ENCODE measurements at regions not wholly inside any gene's neighbourhood (a gene's known extent, or its start where the extent isn't known, plus 50 kb on each side); places are given as distances from the start of the nearest gene placed in this dataset.

- Histone ChIP-seq H3K4me1 (ENCODE audit: insufficient read depth, low read length) (no peaks in the 10 kb centered on the region), H3K36me3 (ENCODE audit: insufficient read depth, low read length) (no peaks in the 10 kb centered on the region), H4K20me1 (ENCODE audit: insufficient read depth, low read length) (no peaks in the 10 kb centered on the region), H3K4me3 (ENCODE audit: low read depth in 1 of 2, low read length in 2 of 2) (no peak overlapping the region), H3K79me2 (ENCODE audit: insufficient read depth, low read length) (no peaks in the 10 kb centered on the region), H3K4me2 (ENCODE audit: insufficient read depth, low read length) (no peak overlapping the region), H3K9me3 (ENCODE audit: insufficient read depth, low read length, severe bottlenecking) (no peaks in the 10 kb centered on the region), H3K9ac (ENCODE audit: low read depth, low read length) (no peak overlapping the region), H3K27ac (ENCODE audit: low read length) (no peak overlapping the region), H3K27me3 (ENCODE audit: insufficient read depth, low read length, poor library complexity) (peaks cover 8% of the 10 kb centered on the region), H2AFZ (ENCODE audit: low read depth, low read length) (no peak overlapping the region)
- TF ChIP-seq CTCF (IDR thresholded peaks at IDR 0.05; ENCODE audit: borderline replicate concordance, extremely low read depth, low read length, poor library complexity, severe bottlenecking) (no peak), EZH2 (IDR thresholded peaks at IDR 0.05; ENCODE audit: borderline replicate concordance, low read depth, low read length, severe bottlenecking) (no peak)
- no peak for DNase-seq
- ATAC-seq (ENCODE audit: insufficient read depth, low read depth), result no peak
Observed at GRCh38 chr11:129739339-129739738, 76.3 kb upstream of the TMEM45B start.

- no peaks in the 10 kb centered on the region for H4K20me1 ChIP-seq (ENCODE audit: insufficient read depth, low read length)
- no peak overlapping the region for H2AFZ ChIP-seq (ENCODE audit: low read depth, low read length)
- ATAC-seq (ENCODE audit: insufficient read depth, low read depth) (no peak), DNase-seq (no peak)
- no peak overlapping the region for H3K4me2 ChIP-seq (ENCODE audit: insufficient read depth, low read length)
- no peaks in the 10 kb centered on the region for H3K36me3 ChIP-seq (ENCODE audit: insufficient read depth, low read length)
- H3K27me3 ChIP-seq (ENCODE audit: insufficient read depth, low read length, poor library complexity), result peaks cover 8% of the 10 kb centered on the region
- H3K27ac ChIP-seq (ENCODE audit: low read length), result no peak overlapping the region
- no peaks in the 10 kb centered on the region for H3K79me2 ChIP-seq (ENCODE audit: insufficient read depth, low read length)
- H3K4me1 ChIP-seq (ENCODE audit: insufficient read depth, low read length), result no peaks in the 10 kb centered on the region
- H3K9me3 ChIP-seq (ENCODE audit: insufficient read depth, low read length, severe bottlenecking), result no peaks in the 10 kb centered on the region
- TF ChIP-seq CTCF (IDR thresholded peaks at IDR 0.05; ENCODE audit: borderline replicate concordance, extremely low read depth, low read length, poor library complexity, severe bottlenecking), result no peak
- TF ChIP-seq EZH2 (IDR thresholded peaks at IDR 0.05; ENCODE audit: borderline replicate concordance, low read depth, low read length, severe bottlenecking), result no peak
- no peak overlapping the region for H3K4me3 ChIP-seq (ENCODE audit: low read depth in 1 of 2, low read length in 2 of 2)
- no peak overlapping the region for H3K9ac ChIP-seq (ENCODE audit: low read depth, low read length)
Observed at GRCh38 chr11:129740125-129740719, 75.4 kb upstream of the TMEM45B start.

GRCh38 chr11:129743112-129743815 is 72.4 kb upstream of the TMEM45B start:
- no peaks in the 10 kb centered on the region for H3K4me1 ChIP-seq (ENCODE audit: insufficient read depth, low read length)
- no peak overlapping the region for H2AFZ ChIP-seq (ENCODE audit: low read depth, low read length)
- H3K36me3 ChIP-seq (ENCODE audit: insufficient read depth, low read length), result no peaks in the 10 kb centered on the region
- no peak overlapping the region for H3K4me3 ChIP-seq (ENCODE audit: low read depth in 1 of 2, low read length in 2 of 2)
- H4K20me1 ChIP-seq (ENCODE audit: insufficient read depth, low read length), result no peaks in the 10 kb centered on the region
- no peaks in the 10 kb centered on the region for H3K9me3 ChIP-seq (ENCODE audit: insufficient read depth, low read length, severe bottlenecking)
- DNase-seq (no peak), ATAC-seq (ENCODE audit: insufficient read depth, low read depth) (no peak)
- no peak overlapping the region for H3K27ac ChIP-seq (ENCODE audit: low read length)
- no peak overlapping the region for H3K4me2 ChIP-seq (ENCODE audit: insufficient read depth, low read length)
- peaks cover 10% of the 10 kb centered on the region for H3K27me3 ChIP-seq (ENCODE audit: insufficient read depth, low read length, poor library complexity)
- no peaks in the 10 kb centered on the region for H3K79me2 ChIP-seq (ENCODE audit: insufficient read depth, low read length)
- TF ChIP-seq CTCF (IDR thresholded peaks at IDR 0.05; ENCODE audit: borderline replicate concordance, extremely low read depth, low read length, poor library complexity, severe bottlenecking), result no peak
- TF ChIP-seq EZH2 (IDR thresholded peaks at IDR 0.05; ENCODE audit: borderline replicate concordance, low read depth, low read length, severe bottlenecking), result no peak
- H3K9ac ChIP-seq (ENCODE audit: low read depth, low read length), result no peak overlapping the region

All from DND-41 (cell line).